SK-N-SH treated with all-trans-retinoic acid at 6 μM for 48 hours (cell line): ENCODE measurements at regions not wholly inside any gene's neighbourhood (a gene's known extent, or its start where the extent isn't known, plus 50 kb on each side); places are given as distances from the start of the nearest gene placed in this dataset.

Experiments
- ATAC-seq: fragments of 200-7000 bp; cut with Tn5 transposase; 3 replicates; pipeline ENCODE4 v1.9.1; 2020; ENCODE audit warnings: mild to moderate bottlenecking, moderate library complexity
- ARNTL ChIP-seq: fragments of 450-650 bp; formaldehyde crosslinking; IDR thresholded peaks from 2 replicates; pipeline ENCODE4 v1.5.0; 2020; ENCODE audit warnings: low read depth, mild to moderate bottlenecking, moderate library complexity, borderline replicate concordance
- BACH2 ChIP-seq: fragments of 250-450 bp; sonication (Bioruptor Pico); IDR thresholded peaks from 2 replicates; pipeline ENCODE4 v1.9.0; 2021; ENCODE audit warnings: mild to moderate bottlenecking, borderline replicate concordance
- CREB5 ChIP-seq: fragments of 250-450 bp; sonication (Bioruptor Pico); IDR thresholded peaks from 2 replicates; pipeline ENCODE4 v1.5.1; 2020; ENCODE audit warnings: low read depth, mild to moderate bottlenecking, moderate library complexity
- ESRRG ChIP-seq: fragments of 250-450 bp; sonication (Bioruptor Pico); IDR thresholded peaks from 2 replicates; pipeline ENCODE4 v1.6.1; 2021; ENCODE audit warnings: mild to moderate bottlenecking
- GLIS3 ChIP-seq: fragments of 250-450 bp; sonication (Bioruptor Pico); IDR thresholded peaks from 2 replicates; pipeline ENCODE4 v1.5.0; 2020; ENCODE audit warnings: mild to moderate bottlenecking, moderate library complexity
- ISL1 ChIP-seq: fragments of 250-450 bp; sonication (Bioruptor Pico); IDR thresholded peaks from 2 replicates; pipeline ENCODE4 v2.1.2; 2022; ENCODE audit warnings: mild to moderate bottlenecking, moderate library complexity
- RARB ChIP-seq: fragments of 250-450 bp; sonication (Bioruptor Pico); IDR thresholded peaks from 2 replicates; pipeline ENCODE4 v1.8.0; 2021; ENCODE audit warnings: mild to moderate bottlenecking, moderate library complexity
- TCF4 ChIP-seq: fragments of 250-450 bp; sonication (Bioruptor Pico); IDR thresholded peaks from 2 replicates; pipeline ENCODE4 v1.8.0; 2021; ENCODE audit warnings: mild to moderate bottlenecking, moderate library complexity, borderline replicate concordance
- TOX ChIP-seq: fragments of 250-450 bp; sonication (Bioruptor Pico); IDR thresholded peaks from 2 replicates; pipeline ENCODE4 v1.8.0; 2021; ENCODE audit warnings: mild to moderate bottlenecking, moderate library complexity, borderline replicate concordance
- TSHZ2 ChIP-seq: fragments of 250-450 bp; sonication (Bioruptor Pico); IDR thresholded peaks from 2 replicates; pipeline ENCODE4 v1.5.0; 2020; ENCODE audit warnings: mild to moderate bottlenecking, moderate library complexity
- ZC3H10 ChIP-seq: fragments of 250-450 bp; sonication (Bioruptor Pico); IDR thresholded peaks from 2 replicates; pipeline ENCODE4 v1.5.1; 2021; ENCODE audit warnings: mild to moderate bottlenecking, moderate library complexity
- ZFP3 ChIP-seq: fragments of 250-450 bp; sonication (Bioruptor Pico); IDR thresholded peaks from 2 replicates; pipeline ENCODE4 v1.5.0; 2020; ENCODE audit warnings: mild to moderate bottlenecking, moderate library complexity
- ZFP30 ChIP-seq: fragments of 450-650 bp; formaldehyde crosslinking; IDR thresholded peaks from 2 replicates; pipeline ENCODE4 v1.5.0; 2022; ENCODE audit warnings: mild to moderate bottlenecking, moderate library complexity
- ZNF70 ChIP-seq: fragments of 450-650 bp; formaldehyde crosslinking; IDR thresholded peaks from 2 replicates; pipeline ENCODE4 v1.5.0; 2020; ENCODE audit warnings: mild to moderate bottlenecking, moderate library complexity
- ZNF8 ChIP-seq: fragments of 450-650 bp; formaldehyde crosslinking; IDR thresholded peaks from 2 replicates; pipeline ENCODE4 v1.5.0; 2020; ENCODE audit warnings: mild to moderate bottlenecking, moderate library complexity
- TF ChIP-seq, protein P1 (sequence below): fragments of 250-450 bp; sonication (Bioruptor Pico); IDR thresholded peaks from 2 replicates; pipeline ENCODE4 v1.8.0; 2020; ENCODE audit warnings: mild to moderate bottlenecking, moderate library complexity, borderline replicate concordance
- TF ChIP-seq, protein P2 (sequence below): fragments of 250-450 bp; sonication (Bioruptor Pico); IDR thresholded peaks from 2 replicates; pipeline ENCODE4 v1.5.1; 2021; ENCODE audit warnings: mild to moderate bottlenecking, moderate library complexity

DNA sequence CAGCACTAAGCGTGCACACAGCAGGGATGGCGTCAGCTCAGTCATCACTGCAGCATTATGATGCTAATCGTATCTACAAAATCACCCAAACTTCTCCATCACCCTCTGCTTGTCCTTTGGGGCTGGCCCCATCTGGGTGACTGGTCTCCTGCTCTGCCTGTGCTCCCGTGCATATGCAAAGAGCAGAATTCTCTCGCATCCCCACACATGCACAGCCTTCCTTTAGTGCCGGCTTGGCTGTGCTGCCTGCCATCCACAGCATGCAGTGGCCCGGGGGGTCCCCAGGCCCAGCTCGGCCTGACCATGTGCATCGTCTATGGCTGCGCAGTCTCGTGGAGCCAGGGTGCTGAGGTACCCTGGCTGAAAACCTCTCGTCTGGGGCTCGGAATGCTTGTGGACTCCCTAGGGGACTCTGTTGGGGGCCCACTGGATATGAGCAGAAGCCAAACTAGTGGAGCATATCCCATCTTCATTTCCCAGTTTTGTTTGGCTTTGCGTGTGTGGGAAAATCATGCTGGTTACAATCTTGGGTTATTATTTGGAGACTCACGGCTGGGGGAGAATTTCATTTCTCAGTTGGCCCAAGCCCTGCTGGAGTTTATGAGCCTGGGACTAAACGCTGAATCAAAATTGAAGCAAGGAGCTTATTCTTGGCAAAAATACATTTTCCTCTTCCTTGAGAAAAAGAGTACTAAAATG is 70.9 kb upstream of the HS6ST1 start (continued):
- no peak for TF ChIP-seq ESRRG
- TF ChIP-seq ZNF70 (CRISPR knock-in tag): no peak
- no peak for TF ChIP-seq ARNTL (CRISPR knock-in tag)
- no peak for TF ChIP-seq ISL1

DNA sequence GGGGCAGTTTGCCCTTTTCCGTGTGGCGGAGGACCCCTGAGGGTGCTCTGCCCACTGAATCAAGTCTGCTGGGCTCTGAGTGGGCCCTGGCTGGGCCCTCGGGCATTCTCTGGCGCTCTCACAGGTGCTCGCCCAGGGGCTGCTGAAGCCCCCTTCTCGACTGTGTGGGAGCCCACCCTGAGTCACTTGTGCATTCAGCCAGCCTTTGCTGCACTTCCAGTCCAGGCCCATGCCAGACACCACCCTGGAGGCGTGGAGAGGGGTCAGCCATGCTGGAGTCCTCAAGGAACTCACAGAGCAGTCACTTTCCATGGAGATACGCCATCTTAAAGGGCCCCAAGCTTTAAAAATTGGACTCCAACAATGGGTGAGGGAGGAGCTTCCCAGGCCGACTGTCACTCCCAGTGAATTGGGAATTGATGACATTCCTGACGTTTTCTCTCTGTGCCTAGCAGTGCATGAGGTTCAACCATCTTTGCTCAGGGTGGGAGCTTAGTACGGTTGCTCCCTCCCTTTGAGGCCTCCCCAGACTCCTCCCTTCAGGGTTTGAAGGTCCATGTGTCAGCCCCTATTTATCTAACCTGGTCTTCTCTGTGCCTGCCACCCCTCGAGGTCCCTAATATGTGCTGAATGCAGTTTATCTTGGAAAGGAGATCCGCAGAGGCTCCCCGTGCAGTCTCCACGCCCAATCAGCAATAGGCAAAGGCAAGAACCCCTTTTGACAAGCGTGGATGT is 71.8 kb upstream of the HS6ST1 start:
- no peak for ATAC-seq
- TF ChIP-seq BACH2 (CRISPR knock-in tag) (no peak), CREB5 (CRISPR knock-in tag) (no peak), ESRRG (no peak), ZNF8 (CRISPR knock-in tag) (no peak), TOX (CRISPR knock-in tag) (no peak), GLIS3 (CRISPR knock-in tag) (no peak), ARNTL (CRISPR knock-in tag) (no peak), ZFP3 (CRISPR knock-in tag) (no peak), ZC3H10 (CRISPR knock-in tag) (no peak), ZFP30 (CRISPR knock-in tag) (no peak), TCF4 (CRISPR knock-in tag) (no peak)
- TF ChIP-seq, protein P1, sequence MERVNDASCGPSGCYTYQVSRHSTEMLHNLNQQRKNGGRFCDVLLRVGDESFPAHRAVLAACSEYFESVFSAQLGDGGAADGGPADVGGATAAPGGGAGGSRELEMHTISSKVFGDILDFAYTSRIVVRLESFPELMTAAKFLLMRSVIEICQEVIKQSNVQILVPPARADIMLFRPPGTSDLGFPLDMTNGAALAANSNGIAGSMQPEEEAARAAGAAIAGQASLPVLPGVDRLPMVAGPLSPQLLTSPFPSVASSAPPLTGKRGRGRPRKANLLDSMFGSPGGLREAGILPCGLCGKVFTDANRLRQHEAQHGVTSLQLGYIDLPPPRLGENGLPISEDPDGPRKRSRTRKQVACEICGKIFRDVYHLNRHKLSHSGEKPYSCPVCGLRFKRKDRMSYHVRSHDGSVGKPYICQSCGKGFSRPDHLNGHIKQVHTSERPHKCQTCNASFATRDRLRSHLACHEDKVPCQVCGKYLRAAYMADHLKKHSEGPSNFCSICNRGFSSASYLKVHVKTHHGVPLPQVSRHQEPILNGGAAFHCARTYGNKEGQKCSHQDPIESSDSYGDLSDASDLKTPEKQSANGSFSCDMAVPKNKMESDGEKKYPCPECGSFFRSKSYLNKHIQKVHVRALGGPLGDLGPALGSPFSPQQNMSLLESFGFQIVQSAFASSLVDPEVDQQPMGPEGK (CRISPR knock-in tag): no peak

DNA sequence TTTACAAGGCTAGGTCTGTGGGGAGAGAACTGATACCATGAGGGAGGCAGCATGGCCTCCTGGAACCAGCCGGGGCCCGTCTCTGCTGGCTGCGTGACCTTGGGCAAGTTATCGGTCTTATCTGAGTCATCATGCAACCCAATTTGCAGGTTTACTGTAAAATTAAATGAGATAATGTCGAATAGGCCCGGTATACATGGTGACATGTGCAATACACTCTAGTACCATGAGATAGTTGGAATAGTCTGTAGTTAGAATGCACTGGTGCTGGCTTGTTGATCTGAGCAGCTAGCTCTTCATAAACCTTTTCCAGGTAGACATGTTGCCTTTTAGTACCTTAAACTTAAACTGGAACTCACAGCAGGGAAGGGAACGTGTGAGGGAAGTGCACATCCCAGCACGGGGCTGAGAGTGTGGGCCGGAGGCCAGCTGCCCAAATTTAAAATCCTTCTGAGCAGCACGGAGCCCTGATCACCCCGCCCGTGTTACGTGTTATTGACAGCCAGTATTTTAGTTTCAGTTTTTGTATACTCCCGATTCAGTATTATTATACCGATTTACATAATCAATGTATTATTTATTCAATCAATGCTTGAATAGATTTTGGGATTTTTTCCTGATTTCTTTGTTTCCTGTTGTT is 72.4 kb upstream of the HS6ST1 start:
- ATAC-seq: no peak
- TF ChIP-seq CREB5 (CRISPR knock-in tag) (no peak), RARB (CRISPR knock-in tag) (no peak), TCF4 (CRISPR knock-in tag) (no peak), TSHZ2 (no peak)

- no peak for TF ChIP-seq ARNTL (CRISPR knock-in tag)
- no peak for TF ChIP-seq TSHZ2
- TF ChIP-seq TOX (CRISPR knock-in tag): no peak
- no peak for TF ChIP-seq ZFP3 (CRISPR knock-in tag)
- TF ChIP-seq, protein P2, sequence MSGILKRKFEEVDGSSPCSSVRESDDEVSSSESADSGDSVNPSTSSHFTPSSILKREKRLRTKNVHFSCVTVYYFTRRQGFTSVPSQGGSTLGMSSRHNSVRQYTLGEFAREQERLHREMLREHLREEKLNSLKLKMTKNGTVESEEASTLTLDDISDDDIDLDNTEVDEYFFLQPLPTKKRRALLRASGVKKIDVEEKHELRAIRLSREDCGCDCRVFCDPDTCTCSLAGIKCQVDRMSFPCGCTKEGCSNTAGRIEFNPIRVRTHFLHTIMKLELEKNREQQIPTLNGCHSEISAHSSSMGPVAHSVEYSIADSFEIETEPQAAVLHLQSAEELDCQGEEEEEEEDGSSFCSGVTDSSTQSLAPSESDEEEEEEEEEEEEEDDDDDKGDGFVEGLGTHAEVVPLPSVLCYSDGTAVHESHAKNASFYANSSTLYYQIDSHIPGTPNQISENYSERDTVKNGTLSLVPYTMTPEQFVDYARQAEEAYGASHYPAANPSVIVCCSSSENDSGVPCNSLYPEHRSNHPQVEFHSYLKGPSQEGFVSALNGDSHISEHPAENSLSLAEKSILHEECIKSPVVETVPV: no peak
- no peak for ATAC-seq
Observed at GRCh38 chr2:128391679-128392078, 73.0 kb upstream of the HS6ST1 start.
